H1 (cell line): ENCODE measurements at regions not wholly inside any gene's neighbourhood (a gene's known extent, or its start where the extent isn't known, plus 50 kb on each side); places are given as distances from the start of the nearest gene placed in this dataset.

Experiments used
- CTCF ChIA-PET: fragments of 300-600 bp; sonication (Branson Sonifier 250); formaldehyde crosslinking; loops from one replicate; lab custom pipeline; 2021; ENCODE audit not compliant: partially characterized antibody; lab: Charles Lee
- POLR2A ChIA-PET: fragments of 300-600 bp; sonication (Branson Sonifier 250); formaldehyde crosslinking; loops from one replicate; lab custom pipeline; 2021; ENCODE audit warnings: inconsistent platforms; ENCODE audit not compliant: partially characterized antibody; lab: Charles Lee
- DNase-seq, 2 experiments: peaks; one replicate each; pipeline versions ENCODE4 v3.0.0 to v3.0.0-alpha.2; 2010 to 2022; ENCODE audit warnings: low spot score in 2 of 2, low read depth in 1 of 2, mixed read lengths in 1 of 2
- FAIRE-seq: peaks from 2 replicates; lab custom pipeline; 2011; peaks lifted over from hg19 to GRCh38; lab: Jason Lieb, UNC
- H2AFZ ChIP-seq: 2 replicates; pipeline ENCODE4 v1.8.1; 2012; ENCODE audit warnings: low read length, inconsistent platforms
- H2AK5ac ChIP-seq: 2 replicates; pipeline ENCODE4 v1.6.1; 2013; ENCODE audit warnings: low read depth, low read length
- H2BK120ac ChIP-seq: replicated peaks from 2 replicates; pipeline ENCODE3; 2013; ENCODE audit warnings: low read depth, low read length, inconsistent platforms
- H2BK12ac ChIP-seq: 2 replicates; pipeline ENCODE4 v1.6.1; 2013; ENCODE audit warnings: low read depth, low read length
- H2BK15ac ChIP-seq: 2 replicates; pipeline ENCODE4 v1.6.1; 2013; ENCODE audit warnings: low read length
- H2BK20ac ChIP-seq: 2 replicates; pipeline ENCODE4 v1.6.1; 2013; ENCODE audit warnings: low read length
- H2BK5ac ChIP-seq: 2 replicates; pipeline ENCODE4 v1.6.1; 2013; ENCODE audit warnings: low read depth, low read length
- H3K14ac ChIP-seq: 2 replicates; pipeline ENCODE4 v1.6.1; 2013; ENCODE audit warnings: inconsistent platforms; ENCODE audit not compliant: insufficient read length
- H3K18ac ChIP-seq: 2 replicates; pipeline ENCODE4 v1.6.1; 2013; ENCODE audit warnings: low read length; ENCODE audit errors: extremely low read depth
- H3K23ac ChIP-seq: 2 replicates; pipeline ENCODE4 v1.6.1; 2013; ENCODE audit warnings: inconsistent platforms; ENCODE audit not compliant: insufficient read length
- H3K23me2 ChIP-seq: 2 replicates; pipeline ENCODE4 v1.6.1; 2013; ENCODE audit warnings: low read depth, low read length
- H3K27ac ChIP-seq: 2 replicates; pipeline ENCODE4 v1.6.1; 2011; ENCODE audit warnings: low read depth, low read length, inconsistent platforms
- H3K27me3 ChIP-seq, 4 experiments: replicated peaks in 1 of 4; 1 replicate in 1 of 4; 2 replicates in 3 of 4; pipeline versions ENCODE4 v1.6.1 to v1.8.1; 2011 to 2013; ENCODE audit warnings: low read length in 3 of 4, mild to moderate bottlenecking in 3 of 4, inconsistent platforms in 2 of 4, mixed read lengths in 2 of 4, moderate library complexity in 1 of 4; ENCODE audit not compliant: control insufficient read depth in 3 of 4, insufficient read depth in 3 of 4; ENCODE audit errors: extremely low read depth in 1 of 4
- H3K36me3 ChIP-seq, 4 experiments: 2 replicates each; pipeline versions ENCODE4 v1.6.1 to v1.8.1; 2011 to 2013; ENCODE audit warnings: mild to moderate bottlenecking in 4 of 4, low read length in 3 of 4, moderate library complexity in 2 of 4, control low read depth in 1 of 4, inconsistent platforms in 1 of 4; ENCODE audit not compliant: insufficient read depth in 4 of 4, control insufficient read depth in 2 of 4
- H3K4ac ChIP-seq: replicated peaks from 2 replicates; pipeline ENCODE3; 2013; ENCODE audit warnings: low read length, low read depth, mixed read lengths, inconsistent platforms; ENCODE audit not compliant: insufficient read length
- H3K4me1 ChIP-seq, 4 experiments: replicated peaks in 1 of 4; 1 replicate in 1 of 4; 2 replicates in 3 of 4; pipeline versions ENCODE4 v1.6.1 to v1.8.1; 2011 to 2013; ENCODE audit warnings: low read length in 3 of 4, inconsistent platforms in 2 of 4, mixed read lengths in 1 of 4; ENCODE audit not compliant: insufficient read depth in 4 of 4, control insufficient read depth in 3 of 4
- H3K4me2 ChIP-seq, 2 experiments: 2 replicates each; pipeline versions ENCODE4 v1.6.1 to v1.8.1; 2011 to 2013; ENCODE audit warnings: low read depth in 2 of 2, low read length in 2 of 2, control low read depth in 1 of 2, inconsistent platforms in 1 of 2, mild to moderate bottlenecking in 1 of 2; ENCODE audit not compliant: insufficient read depth in 1 of 2
- H3K4me3 ChIP-seq, 4 experiments: fragments of 200-600, 300-600 bp in 1 of 4; sonication (generic), shearing (Covaris generic), sonication (Bioruptor Twin) in 1 of 4; 2 replicates each; pipeline versions ENCODE4 v1.5.1 to v1.8.1; 2011 to 2016; ENCODE audit warnings: low read length in 4 of 4, low read depth in 3 of 4, control low read depth in 2 of 4, inconsistent platforms in 2 of 4, mild to moderate bottlenecking in 2 of 4, mixed read lengths in 1 of 4, moderate library complexity in 1 of 4; ENCODE audit not compliant: insufficient read depth in 2 of 4; ENCODE audit errors: extremely low read depth in 1 of 4
- H3K56ac ChIP-seq: replicated peaks from 2 replicates; pipeline ENCODE3; 2013; ENCODE audit warnings: low read depth, mild to moderate bottlenecking, mixed read lengths, low read length, inconsistent platforms; ENCODE audit not compliant: insufficient read length
- H3K79me1 ChIP-seq: 2 replicates; pipeline ENCODE4 v1.6.1; 2013; ENCODE audit warnings: low read depth, low read length, control low read depth
- H3K79me2 ChIP-seq, 2 experiments: 2 replicates each; pipeline versions ENCODE4 v1.6.1 to v1.8.1; 2012 to 2013; ENCODE audit warnings: low read length in 2 of 2, mild to moderate bottlenecking in 2 of 2, inconsistent platforms in 1 of 2; ENCODE audit not compliant: insufficient read depth in 2 of 2, control insufficient read depth in 1 of 2
- H3K9ac ChIP-seq, 4 experiments: replicated peaks in 1 of 4; 1 replicate in 1 of 4; 2 replicates in 3 of 4; pipeline versions ENCODE4 v1.6.1 to v1.8.1; 2011 to 2013; ENCODE audit warnings: low read depth in 3 of 4, low read length in 3 of 4, control low read depth in 2 of 4, mild to moderate bottlenecking in 2 of 4, moderate library complexity in 2 of 4, inconsistent platforms in 1 of 4; ENCODE audit errors: extremely low read depth in 1 of 4
- H3K9me3 ChIP-seq, 2 experiments: 2 replicates each; pipeline versions ENCODE4 v1.6.1 to v1.8.1; 2012 to 2013; ENCODE audit warnings: mild to moderate bottlenecking in 2 of 2, moderate library complexity in 2 of 2, control low read depth in 1 of 2, inconsistent platforms in 1 of 2, low read depth in 1 of 2, low read length in 1 of 2, mixed read lengths in 1 of 2; ENCODE audit not compliant: insufficient read depth in 2 of 2
- H4K20me1 ChIP-seq, 2 experiments: replicated peaks in 1 of 2; 2 replicates each; pipeline versions ENCODE3 to v1.8.1; 2011 to 2013; ENCODE audit warnings: inconsistent platforms in 2 of 2, low read length in 2 of 2, mild to moderate bottlenecking in 1 of 2; ENCODE audit not compliant: insufficient read depth in 2 of 2, control insufficient read depth in 1 of 2
- H4K5ac ChIP-seq: 2 replicates; pipeline ENCODE4 v1.6.1; 2013; ENCODE audit warnings: low read length, low read depth, mixed read lengths, inconsistent platforms; ENCODE audit not compliant: insufficient read length
- H4K8ac ChIP-seq: 2 replicates; pipeline ENCODE4 v1.8.0; 2013; ENCODE audit warnings: mild to moderate bottlenecking, moderate library complexity, low read length, inconsistent platforms; ENCODE audit not compliant: insufficient read depth; ENCODE audit errors: extremely low read depth
- H4K91ac ChIP-seq: replicated peaks from 2 replicates; pipeline ENCODE3; 2013; ENCODE audit warnings: low read length, mixed read lengths, inconsistent platforms; ENCODE audit not compliant: insufficient read length
- ATF3 ChIP-seq: IDR thresholded peaks from 2 replicates; pipeline ENCODE4 v1.6.1; 2011; ENCODE audit warnings: low read depth, mild to moderate bottlenecking, low read length; ENCODE audit not compliant: insufficient read depth
- CHD1 ChIP-seq: IDR thresholded peaks from 2 replicates; pipeline ENCODE4 v1.6.1; 2012; ENCODE audit warnings: low read depth, low read length, improper control_type of control experiment
- EP300 ChIP-seq, 2 experiments: IDR thresholded peaks; 1 replicate in 1 of 2; 2 replicates in 1 of 2; pipeline ENCODE4 v1.6.1; 2011 to 2012; ENCODE audit warnings: low read depth in 2 of 2, low read length in 2 of 2, mild to moderate bottlenecking in 2 of 2, borderline replicate concordance in 1 of 2, inconsistent platforms in 1 of 2, moderate library complexity in 1 of 2
- EZH2 ChIP-seq: fragments of 200-600 bp; sonication (generic); IDR thresholded peaks from 2 replicates; pipeline ENCODE4 v1.7.1; 2012; ENCODE audit warnings: low read depth, mild to moderate bottlenecking, moderate library complexity, low read length, inconsistent platforms; ENCODE audit not compliant: severe bottlenecking
- MAFK ChIP-seq: IDR thresholded peaks from 2 replicates; pipeline ENCODE4 v1.6.1; 2012; ENCODE audit warnings: low read depth, mild to moderate bottlenecking, improper control_type of control experiment, low read length
- NANOG ChIP-seq: IDR thresholded peaks from 2 replicates; pipeline ENCODE4 v1.6.1; 2011; ENCODE audit warnings: low read length, low read depth, mild to moderate bottlenecking, inconsistent platforms; ENCODE audit not compliant: insufficient read depth, poor library complexity, severe bottlenecking
- POLR2A ChIP-seq, 2 experiments: IDR thresholded peaks; 1 replicate in 1 of 2; 2 replicates in 1 of 2; pipeline ENCODE4 v1.6.1; 2011; ENCODE audit warnings: low read depth in 2 of 2, low read length in 2 of 2, mild to moderate bottlenecking in 2 of 2; ENCODE audit errors: control extremely low read depth in 1 of 2
- RAD21 ChIP-seq, 2 experiments: IDR thresholded peaks in 1 of 2; conservative IDR thresholded peaks in 1 of 2; 2 replicates each; pipeline ENCODE4 v1.6.1; 2011; ENCODE audit warnings: low read depth in 2 of 2, low read length in 2 of 2, improper control_type of control experiment in 1 of 2, inconsistent platforms in 1 of 2, mild to moderate bottlenecking in 1 of 2, moderate library complexity in 1 of 2
- SIN3A ChIP-seq, 2 experiments: IDR thresholded peaks in 1 of 2; conservative IDR thresholded peaks in 1 of 2; 2 replicates each; pipeline ENCODE4 v1.6.1; 2011 to 2012; ENCODE audit warnings: low read length in 2 of 2, improper control_type of control experiment in 1 of 2, low read depth in 1 of 2, mild to moderate bottlenecking in 1 of 2
- SIRT6 ChIP-seq: IDR thresholded peaks from one replicate; pipeline ENCODE4 v1.7.1; 2012; ENCODE audit warnings: low read length, inconsistent platforms
- SRF ChIP-seq: IDR thresholded peaks from 2 replicates; pipeline ENCODE4 v1.6.1; 2011; ENCODE audit warnings: mild to moderate bottlenecking, low read depth, low read length, moderate library complexity
- SUZ12 ChIP-seq: fragments of 200-600 bp; sonication (generic); IDR thresholded peaks from 2 replicates; pipeline ENCODE4 v1.6.1; 2012; ENCODE audit warnings: mild to moderate bottlenecking, inconsistent platforms, low read length, moderate library complexity, mixed read lengths
- TEAD4 ChIP-seq: IDR thresholded peaks from 2 replicates; pipeline ENCODE4 v1.6.1; 2012; ENCODE audit warnings: low read depth, low read length, inconsistent platforms, mixed read lengths
- ZNF274 ChIP-seq: IDR thresholded peaks from 2 replicates; pipeline ENCODE4 v1.7.0; 2012; ENCODE audit warnings: low read length, borderline replicate concordance; ENCODE audit errors: extremely low read depth
- WGBS, 2 experiments: shearing (Covaris generic) in 1 of 2; methylation state at CpG; one replicate each; pipeline versions ENCODE4 v1.1.6 to v1.1.7; 2013 to 2015; ENCODE audit warnings: low lambda C conversion rate in 2 of 2, mixed read lengths in 2 of 2, inconsistent platforms in 1 of 2, low coverage in 1 of 2, missing lambda C conversion rate in 1 of 2; ENCODE audit not compliant: insufficient replicate concordance in 2 of 2, insufficient coverage in 1 of 2, insufficient read length in 1 of 2; ENCODE audit errors: extremely low coverage in 1 of 2, missing lambda C conversion rate in 1 of 2; 5-methylcytosine and 5-hydroxymethylcytosine counted together

- ChIA-PET CTCF (interaction anchor here (0.8 to 1.2 kb wide), 2 partner anchors 242 to 371 kb away, joined by 3 read pairs; no protein-coding TSS in a partner anchor), POLR2A (no interaction called here)
- DNase-seq (no peak), FAIRE-seq (no peak)
- Histone ChIP-seq H2AK5ac (no peak overlapping the region), H3K23me2 (no peaks in the 10 kb centered on the region), H2BK5ac (no peak overlapping the region), H3K56ac (no peak overlapping the region), H2BK20ac (no peak overlapping the region), H4K8ac (no peak overlapping the region), H3K4me1 (no peaks in the 10 kb centered on the region; a peak in 1 of 7 replicates), H3K9me3 (no peaks in the 10 kb centered on the region), H3K18ac (no peak overlapping the region), H4K91ac (no peak overlapping the region), H3K27ac (no peak overlapping the region), H3K4me3 (no peak overlapping the region), H3K23ac (no peak overlapping the region), H3K14ac (no peak overlapping the region), H3K4me2 (no peak overlapping the region), H2AFZ (no peak overlapping the region), H3K79me1 (no peaks in the 10 kb centered on the region), H2BK15ac (no peak overlapping the region; the same call in 1 of the 2 replicates), H4K5ac (no peak overlapping the region), H3K79me2 (no peaks in the 10 kb centered on the region), H2BK120ac (no peak overlapping the region), H3K27me3 (no peaks in the 10 kb centered on the region; a peak in 1 of 7 replicates), H3K4ac (no peak overlapping the region), H3K36me3 (no peaks in the 10 kb centered on the region), H3K9ac (no peak overlapping the region), H4K20me1 (no peaks in the 10 kb centered on the region), H2BK12ac (no peak overlapping the region)
- WGBS, 2 experiments = 88% methylated on average over 2 of the region's 2 CpGs; no CpG with 5 or more reads in 1 of the 2 experiments
- no peak for TF ChIP-seq EZH2
- TF ChIP-seq POLR2A (IDR thresholded peaks at IDR 0.05; ENCODE audit: control extremely low read depth in 1 of 2, low read depth in 2 of 2, low read length in 2 of 2) = no peak
- TF ChIP-seq RAD21 (IDR thresholded peaks at IDR 0.05 in 1 of 2, conservative IDR thresholded peaks at IDR 0.05 in 1 of 2; ENCODE audit: low read depth in 2 of 2, low read length in 2 of 2) = no peak
- TF ChIP-seq MAFK = no peak
- no peak for TF ChIP-seq SIRT6
- no peak for TF ChIP-seq ZNF274
- no peak for TF ChIP-seq TEAD4
- TF ChIP-seq SRF = no peak
- no peak for TF ChIP-seq EP300 (IDR thresholded peaks at IDR 0.05; ENCODE audit: borderline replicate concordance in 1 of 2, low read depth in 2 of 2, low read length in 2 of 2)
- no peak for TF ChIP-seq NANOG
- TF ChIP-seq CHD1 = no peak
- TF ChIP-seq ATF3 = no peak
- TF ChIP-seq SUZ12 = no peak
- TF ChIP-seq SIN3A (conservative IDR thresholded peaks at IDR 0.05 in 1 of 2, IDR thresholded peaks at IDR 0.05 in 1 of 2; ENCODE audit: low read depth in 1 of 2, low read length in 2 of 2) = no peak
Measured at GRCh38 chr2:126770466-126770865, 114.5 kb downstream of the GYPC start.
